KG1 (cell line): ENCODE measurements at regions not wholly inside any gene's neighbourhood (a gene's known extent, or its start where the extent isn't known, plus 50 kb on each side); places are given as distances from the start of the nearest gene placed in this dataset.

Experiments
- DNase-seq: peaks from one replicate; lab custom pipeline; 2025; lab: John Stamatoyannopoulos, UW

GRCh38 chr22:27205492-27206373, 548.3 kb downstream of the MIAT start:
- DNase-seq = no peak

GRCh38 chr22:27206374-27207133, 549.2 kb downstream of the MIAT start:
- no peak for DNase-seq

- DNase-seq = no peak
Observed at GRCh38 chr22:27207266-27207665, 549.9 kb downstream of the MIAT start.

- no peak for DNase-seq
Observed at GRCh38 chr22:27207907-27208306, 550.5 kb downstream of the MIAT start.

GRCh38 chr22:27210111-27210730, 552.8 kb downstream of the MIAT start:
- DNase-seq = no peak

- no peak for DNase-seq
Observed at GRCh38 chr22:27212102-27212501, 554.7 kb downstream of the MIAT start.

- no peak for DNase-seq
Observed at GRCh38 chr22:27212617-27213177, 555.3 kb downstream of the MIAT start.

GRCh38 chr22:27213294-27213693, 555.9 kb downstream of the MIAT start:
- no peak for DNase-seq

GRCh38 chr22:27213766-27214581, 556.6 kb downstream of the MIAT start:
- DNase-seq = no peak

- DNase-seq = no peak
Observed at GRCh38 chr22:27214691-27215090, 557.3 kb downstream of the MIAT start.

- no peak for DNase-seq
Observed at GRCh38 chr22:27215871-27216270, 558.5 kb downstream of the MIAT start.

GRCh38 chr22:27216444-27216843, 559.1 kb downstream of the MIAT start:
- no peak for DNase-seq

GRCh38 chr22:27217154-27217553, 559.8 kb downstream of the MIAT start:
- no peak for DNase-seq

- DNase-seq = no peak
Observed at GRCh38 chr22:27218012-27218920, 560.9 kb downstream of the MIAT start.

GRCh38 chr22:27219036-27219435, 561.6 kb downstream of the MIAT start:
- no peak for DNase-seq

GRCh38 chr22:27220339-27220738, 563.0 kb downstream of the MIAT start:
- DNase-seq = no peak

- DNase-seq = no peak
Observed at GRCh38 chr22:27222178-27222577, 564.8 kb downstream of the MIAT start.

- no peak for DNase-seq
Observed at GRCh38 chr22:27223317-27224177, 566.2 kb downstream of the MIAT start.
